ENCODE measurements at regions not wholly inside any gene's neighbourhood (a gene's known extent, or its start where the extent isn't known, plus 50 kb on each side); places are given as distances from the start of the nearest gene placed in this dataset.

DNA sequence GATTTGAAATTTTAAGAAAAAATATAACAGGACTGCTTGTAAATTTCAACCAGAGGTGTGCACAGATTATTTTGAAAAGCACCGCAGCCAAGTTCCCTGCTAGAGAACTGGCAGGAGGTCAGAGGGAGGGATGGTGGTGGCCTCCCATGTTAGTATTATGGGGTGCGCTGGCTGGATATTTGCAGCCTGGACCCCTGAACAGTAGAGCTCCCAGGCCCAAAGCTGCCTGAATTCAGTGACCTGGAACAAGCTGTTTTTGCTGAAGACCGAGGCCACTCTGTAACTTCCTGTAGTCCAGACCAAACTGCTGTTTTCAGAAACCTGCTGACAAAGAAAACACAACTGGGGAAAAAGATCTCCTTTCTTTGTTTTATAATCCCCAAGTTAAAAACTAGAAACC lies 314.3 kb downstream of the TNS1 start:
- TF ChIP-seq REST (IDR thresholded peaks at IDR 0.05; ENCODE audit: insufficient read depth in 1 of 2, low read depth in 2 of 2, low read length in 1 of 2): no peak
- no peak for TF ChIP-seq POLR2AphosphoS5 (IDR thresholded peaks at IDR 0.05; ENCODE audit: low read depth, low read length)
- TF ChIP-seq SIN3A (IDR thresholded peaks at IDR 0.05; ENCODE audit: borderline replicate concordance, insufficient read depth, low read depth, low read length): no peak
- TF ChIP-seq TCF7L2 (IDR thresholded peaks at IDR 0.05; ENCODE audit: low read depth, low read length): no peak
- no peak for TF ChIP-seq CTCF (IDR thresholded peaks at IDR 0.05)
- in situ Hi-C loops (cut with HindIII; ENCODE audit: low pct_unique_long_range_greater_than_20kb, low sequenced_read_pairs): no loop called here
- ChIA-PET POLR2A (no interaction called here), CTCF (no interaction called here)
- intact Hi-C loops (cut with micrococcal nuclease; ENCODE audit: unreplicated experiment): no loop called here
- Histone ChIP-seq H3K4me3 (ENCODE audit: low read depth in 2 of 2, low read length in 2 of 2) (no peak overlapping the region), H3K9me3 (ENCODE audit: control insufficient read depth, insufficient read depth, low read depth, low read length) (no peaks in the 10 kb centered on the region), H3K4me1 (ENCODE audit: control insufficient read depth, insufficient read depth, low read length) (no peaks in the 10 kb centered on the region), H3K27me3 (ENCODE audit: control insufficient read depth, insufficient read depth, low read length) (no peaks in the 10 kb centered on the region), H3K27ac (ENCODE audit: low read length) (no peak overlapping the region), H3K36me3 (ENCODE audit: control insufficient read depth, insufficient read depth, low read length) (no peaks in the 10 kb centered on the region)
- ATAC-seq (no peak), DNase-seq (ENCODE audit: low read depth, low spot score) (no peak)
- no TSS peak for BruUV-seq (replicated peaks)

GRCh38 chr2:217687771-217688170 lies 315.0 kb downstream of the TNS1 start:
- in situ Hi-C loops (cut with HindIII; ENCODE audit: low pct_unique_long_range_greater_than_20kb, low sequenced_read_pairs) (no loop called here), intact Hi-C loops (cut with micrococcal nuclease; ENCODE audit: unreplicated experiment) (no loop called here)
- POLR2A ChIA-PET: no interaction called here
- CTCF ChIA-PET: no interaction called here
- Histone ChIP-seq H3K36me3 (ENCODE audit: control insufficient read depth, insufficient read depth, low read length) (no peaks in the 10 kb centered on the region), H3K27ac (ENCODE audit: low read length) (no peak overlapping the region), H3K9me3 (ENCODE audit: control insufficient read depth, insufficient read depth, low read depth, low read length) (no peaks in the 10 kb centered on the region), H3K4me3 (ENCODE audit: low read depth in 2 of 2, low read length in 2 of 2) (no peak overlapping the region), H3K4me1 (ENCODE audit: control insufficient read depth, insufficient read depth, low read length) (no peaks in the 10 kb centered on the region), H3K27me3 (ENCODE audit: control insufficient read depth, insufficient read depth, low read length) (no peaks in the 10 kb centered on the region)
- DNase-seq (ENCODE audit: low read depth, low spot score) (no peak), ATAC-seq (no peak)
- BruUV-seq (replicated peaks): no TSS peak
- TF ChIP-seq POLR2AphosphoS5 (IDR thresholded peaks at IDR 0.05; ENCODE audit: low read depth, low read length): no peak
- no peak for TF ChIP-seq REST (IDR thresholded peaks at IDR 0.05; ENCODE audit: insufficient read depth in 1 of 2, low read depth in 2 of 2, low read length in 1 of 2)
- no peak for TF ChIP-seq SIN3A (IDR thresholded peaks at IDR 0.05; ENCODE audit: borderline replicate concordance, insufficient read depth, low read depth, low read length)
- TF ChIP-seq TCF7L2 (IDR thresholded peaks at IDR 0.05; ENCODE audit: low read depth, low read length): no peak

Data from Panc1 (cell line).